ENCODE measurements at regions not wholly inside any gene's neighbourhood (a gene's known extent, or its start where the extent isn't known, plus 50 kb on each side); places are given as distances from the start of the nearest gene placed in this dataset.

GRCh38 chr9:89777544-89777943 is 172.7 kb downstream of the GADD45G start:
- TF ChIP-seq ATF7 (IDR thresholded peaks at IDR 0.05; ENCODE audit: low read depth) (no peak), CTCF (IDR thresholded peaks at IDR 0.05 in 2 of 3, conservative IDR thresholded peaks at IDR 0.05 in 1 of 3; ENCODE audit: control insufficient read depth in 2 of 3, extremely low read depth in 1 of 3, insufficient read depth in 1 of 3, low read depth in 3 of 3, low read length in 3 of 3) (no peak), NR2F1 (conservative IDR thresholded peaks at IDR 0.05) (no peak)
